ENCODE measurements at regions not wholly inside any gene's neighbourhood (a gene's known extent, or its start where the extent isn't known, plus 50 kb on each side); places are given as distances from the start of the nearest gene placed in this dataset.

DNA sequence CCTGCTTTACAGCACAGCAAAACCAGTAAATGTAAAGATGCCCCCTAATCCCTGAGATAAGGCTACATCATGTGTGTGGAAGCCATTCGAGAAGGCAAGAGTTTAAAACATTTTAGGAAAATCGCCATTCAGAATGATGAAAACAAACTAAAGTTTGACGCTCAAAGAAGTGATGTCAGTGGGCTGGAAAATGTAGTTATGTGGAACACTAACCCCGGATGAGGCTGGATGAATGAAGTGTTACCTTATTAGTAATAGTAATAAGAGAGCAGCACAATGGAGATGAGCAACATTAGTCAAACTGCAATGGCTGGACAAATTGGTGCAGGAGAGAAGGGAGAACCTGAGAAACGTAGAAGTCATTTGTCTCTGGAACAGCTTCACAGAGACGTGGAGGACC is 130.7 kb upstream of the ARID1B start:
- TF ChIP-seq, protein P1, sequence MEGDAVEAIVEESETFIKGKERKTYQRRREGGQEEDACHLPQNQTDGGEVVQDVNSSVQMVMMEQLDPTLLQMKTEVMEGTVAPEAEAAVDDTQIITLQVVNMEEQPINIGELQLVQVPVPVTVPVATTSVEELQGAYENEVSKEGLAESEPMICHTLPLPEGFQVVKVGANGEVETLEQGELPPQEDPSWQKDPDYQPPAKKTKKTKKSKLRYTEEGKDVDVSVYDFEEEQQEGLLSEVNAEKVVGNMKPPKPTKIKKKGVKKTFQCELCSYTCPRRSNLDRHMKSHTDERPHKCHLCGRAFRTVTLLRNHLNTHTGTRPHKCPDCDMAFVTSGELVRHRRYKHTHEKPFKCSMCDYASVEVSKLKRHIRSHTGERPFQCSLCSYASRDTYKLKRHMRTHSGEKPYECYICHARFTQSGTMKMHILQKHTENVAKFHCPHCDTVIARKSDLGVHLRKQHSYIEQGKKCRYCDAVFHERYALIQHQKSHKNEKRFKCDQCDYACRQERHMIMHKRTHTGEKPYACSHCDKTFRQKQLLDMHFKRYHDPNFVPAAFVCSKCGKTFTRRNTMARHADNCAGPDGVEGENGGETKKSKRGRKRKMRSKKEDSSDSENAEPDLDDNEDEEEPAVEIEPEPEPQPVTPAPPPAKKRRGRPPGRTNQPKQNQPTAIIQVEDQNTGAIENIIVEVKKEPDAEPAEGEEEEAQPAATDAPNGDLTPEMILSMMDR (IDR thresholded peaks at IDR 0.05; ENCODE audit: unreplicated experiment) = no peak
- Mint-ChIP-seq H3K27ac (no peak overlapping the region), H3K27me3 (ENCODE audit: low read depth) (no peaks in the 10 kb centered on the region), H3K36me3 (no peaks in the 10 kb centered on the region), H3K4me3 (no peak overlapping the region), H3K9me3 (peaks cover 4% of the 10 kb centered on the region), H3K4me1 (peaks cover 17% of the 10 kb centered on the region)
- DNase-seq (ENCODE audit: low spot score in 2 of 2, unreplicated experiment in 2 of 2) = no peak

DNA sequence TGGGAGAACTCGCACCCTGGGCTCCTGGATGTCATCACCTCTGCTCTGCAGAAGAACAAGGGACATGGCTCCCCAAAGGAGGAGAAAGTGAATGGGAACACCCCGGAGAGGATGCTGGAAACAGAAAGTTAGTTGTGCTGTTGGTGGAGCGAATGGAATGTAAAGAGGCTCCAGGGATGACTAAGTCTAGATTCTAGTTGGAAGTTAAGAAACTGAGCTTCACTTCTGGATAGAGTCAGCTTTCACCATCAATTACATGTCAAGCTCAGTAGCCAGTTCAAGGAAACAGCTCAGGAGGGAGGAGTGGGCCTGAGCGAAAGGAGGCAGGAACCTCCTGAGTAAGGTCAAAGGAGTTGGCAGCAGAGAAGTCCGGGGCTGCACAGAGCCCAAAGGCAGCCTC is 132.1 kb upstream of the ARID1B start:
- DNase-seq (ENCODE audit: low spot score in 2 of 2, unreplicated experiment in 2 of 2) = no peak
- no peak overlapping the region for H3K4me3 Mint-ChIP-seq
- TF ChIP-seq, protein P1 (IDR thresholded peaks at IDR 0.05; ENCODE audit: unreplicated experiment) = no peak
- H3K36me3 Mint-ChIP-seq = no peaks in the 10 kb centered on the region
- H3K4me1 Mint-ChIP-seq = peaks cover 17% of the 10 kb centered on the region
- H3K27me3 Mint-ChIP-seq (ENCODE audit: low read depth) = no peaks in the 10 kb centered on the region
- H3K27ac Mint-ChIP-seq = no peak overlapping the region
- peaks cover 8% of the 10 kb centered on the region for H3K9me3 Mint-ChIP-seq

- TF ChIP-seq, protein P1 (IDR thresholded peaks at IDR 0.05; ENCODE audit: unreplicated experiment) = no peak
- Mint-ChIP-seq H3K36me3 (no peaks in the 10 kb centered on the region), H3K4me1 (peaks cover 13% of the 10 kb centered on the region), H3K27ac (no peak overlapping the region), H3K9me3 (peaks cover 8% of the 10 kb centered on the region), H3K4me3 (no peak overlapping the region), H3K27me3 (ENCODE audit: low read depth) (no peaks in the 10 kb centered on the region)
- DNase-seq (ENCODE audit: low spot score in 2 of 2, unreplicated experiment in 2 of 2) = no peak
Measured at GRCh38 chr6:156639009-156639721, 138.0 kb upstream of the ARID1B start.

- H3K4me1 Mint-ChIP-seq = peaks cover 13% of the 10 kb centered on the region
Measured at GRCh38 chr6:156638581-156638980, 138.6 kb upstream of the ARID1B start.

GRCh38 chr6:156634951-156635371 is 142.2 kb upstream of the ARID1B start:
- TF ChIP-seq, protein P1 (IDR thresholded peaks at IDR 0.05; ENCODE audit: unreplicated experiment) = no peak
- H3K4me3 Mint-ChIP-seq = no peak overlapping the region
- no peaks in the 10 kb centered on the region for H3K36me3 Mint-ChIP-seq
- DNase-seq (ENCODE audit: low spot score in 2 of 2, unreplicated experiment in 2 of 2) = no peak
- H3K4me1 Mint-ChIP-seq = peaks cover 13% of the 10 kb centered on the region
- H3K9me3 Mint-ChIP-seq = no peaks in the 10 kb centered on the region
- H3K27me3 Mint-ChIP-seq (ENCODE audit: low read depth) = no peaks in the 10 kb centered on the region
- no peak overlapping the region for H3K27ac Mint-ChIP-seq

More at GRCh38 chr6:156638581-156638980, 138.6 kb upstream of the ARID1B start:
- DNase-seq (ENCODE audit: low spot score in 2 of 2, unreplicated experiment in 2 of 2) = no peak
- TF ChIP-seq, protein P1 (IDR thresholded peaks at IDR 0.05; ENCODE audit: unreplicated experiment) = no peak
- peaks cover 8% of the 10 kb centered on the region for H3K9me3 Mint-ChIP-seq
- H3K4me3 Mint-ChIP-seq = no peak overlapping the region
- H3K27ac Mint-ChIP-seq = no peak overlapping the region
- no peaks in the 10 kb centered on the region for H3K36me3 Mint-ChIP-seq
- no peaks in the 10 kb centered on the region for H3K27me3 Mint-ChIP-seq (ENCODE audit: low read depth)

Measured in mesothelial cell of epicardium (in vitro differentiated cells).